ENCODE measurements at regions not wholly inside any gene's neighbourhood (a gene's known extent, or its start where the extent isn't known, plus 50 kb on each side); places are given as distances from the start of the nearest gene placed in this dataset.

- H3K4me2 ChIP-seq (replicated peaks; ENCODE audit: low read depth, low read length, poor library complexity, severe bottlenecking) = no peak overlapping the region
- no peak for TF ChIP-seq EZH2 (IDR thresholded peaks at IDR 0.05; ENCODE audit: borderline replicate concordance, insufficient read depth, low read depth, low read length, poor library complexity, severe bottlenecking)
- no peak for TF ChIP-seq CTCF (IDR thresholded peaks at IDR 0.05)
- H2AFZ ChIP-seq (ENCODE audit: insufficient read depth, low read depth, low read length, poor library complexity, severe bottlenecking) = no peak overlapping the region
- no peak overlapping the region for H3K4me3 ChIP-seq (ENCODE audit: control extremely low read depth in 1 of 5, extremely low read depth in 1 of 5, insufficient read depth in 1 of 5, low read depth in 2 of 5, low read length in 4 of 5)
- no peaks in the 10 kb centered on the region for H3K4me1 ChIP-seq (ENCODE audit: control insufficient read depth in 2 of 2, insufficient read depth in 2 of 2, low read length in 2 of 2)
- Mint-ChIP-seq H3K4me3 (no peak overlapping the region), H3K4me1 (no peaks in the 10 kb centered on the region), H3K27ac (no peak overlapping the region), H3K27me3 (no peaks in the 10 kb centered on the region), H3K9me3 (ENCODE audit: insufficient read depth) (no peaks in the 10 kb centered on the region)
- no peaks in the 10 kb centered on the region for H3K36me3 ChIP-seq (replicated peaks in 1 of 2; ENCODE audit: control extremely low read depth in 1 of 2, control insufficient read depth in 1 of 2, extremely low read depth in 1 of 2, insufficient read depth in 2 of 2, low read length in 1 of 2)
- ChIA-PET CTCF (no interaction called here), POLR2A (no interaction called here)
- H3K9ac ChIP-seq (ENCODE audit: low read length) = no peak overlapping the region
- H3K79me2 ChIP-seq (ENCODE audit: control insufficient read depth, insufficient read depth, low read length) = no peaks in the 10 kb centered on the region
- no peaks in the 10 kb centered on the region for H3K27me3 ChIP-seq (replicated peaks in 1 of 4; ENCODE audit: control extremely low read depth in 1 of 4, control insufficient read depth in 3 of 4, insufficient read depth in 4 of 4, low read length in 3 of 4)
- no peak for ATAC-seq (ENCODE audit: low read depth)
- no peaks in the 10 kb centered on the region for H4K20me1 ChIP-seq (ENCODE audit: control insufficient read depth, insufficient read depth, low read length, poor library complexity, severe bottlenecking)
- DNase-seq = no peak
- no peak overlapping the region for H3K27ac ChIP-seq (ENCODE audit: low read length in 2 of 2)
- peaks cover 0 to 3% (median 0%) of the 10 kb centered on the region in 3 donors for H3K9me3 ChIP-seq (ENCODE audit: control extremely low read depth in 1 of 3, control insufficient read depth in 2 of 3, insufficient read depth in 1 of 3, low read length in 2 of 3)
- intact Hi-C loops (cut with micrococcal nuclease) = no loop called here
These were observed 175.0 kb downstream of the NEDD1 start for GRCh38 chr12:97082029-97082428.

GRCh38 chr12:97093187-97093683, 186.2 kb downstream of the NEDD1 start:
- POLR2A ChIA-PET = no interaction called here
- Mint-ChIP-seq H3K4me1 (no peaks in the 10 kb centered on the region), H3K9me3 (ENCODE audit: insufficient read depth) (no peaks in the 10 kb centered on the region), H3K27ac (no peak overlapping the region), H3K4me3 (no peak overlapping the region), H3K27me3 (peaks cover 6% of the 10 kb centered on the region)
- Histone ChIP-seq H3K79me2 (ENCODE audit: control insufficient read depth, insufficient read depth, low read length) (no peaks in the 10 kb centered on the region), H3K4me1 (ENCODE audit: control insufficient read depth in 2 of 2, insufficient read depth in 2 of 2, low read length in 2 of 2) (no peaks in the 10 kb centered on the region), H3K9me3 (ENCODE audit: control extremely low read depth in 1 of 3, control insufficient read depth in 2 of 3, insufficient read depth in 1 of 3, low read length in 2 of 3) (no peaks in the 10 kb centered on the region), H3K9ac (ENCODE audit: low read length) (no peak overlapping the region), H3K4me3 (ENCODE audit: control extremely low read depth in 1 of 5, extremely low read depth in 1 of 5, insufficient read depth in 1 of 5, low read depth in 2 of 5, low read length in 4 of 5) (no peak overlapping the region), H4K20me1 (ENCODE audit: control insufficient read depth, insufficient read depth, low read length, poor library complexity, severe bottlenecking) (no peaks in the 10 kb centered on the region), H2AFZ (ENCODE audit: insufficient read depth, low read depth, low read length, poor library complexity, severe bottlenecking) (no peak overlapping the region), H3K27ac (ENCODE audit: low read length in 2 of 2) (no peak overlapping the region), H3K36me3 (replicated peaks in 1 of 2; ENCODE audit: control extremely low read depth in 1 of 2, control insufficient read depth in 1 of 2, extremely low read depth in 1 of 2, insufficient read depth in 2 of 2, low read length in 1 of 2) (no peaks in the 10 kb centered on the region), H3K27me3 (replicated peaks in 1 of 4; ENCODE audit: control extremely low read depth in 1 of 4, control insufficient read depth in 3 of 4, insufficient read depth in 4 of 4, low read length in 3 of 4) (no peaks in the 10 kb centered on the region), H3K4me2 (replicated peaks; ENCODE audit: low read depth, low read length, poor library complexity, severe bottlenecking) (no peak overlapping the region)
- no peak for DNase-seq
- intact Hi-C loops (cut with micrococcal nuclease) = no loop called here
- no CpG with 5 or more reads among the region's 6 CpGs for WGBS (ENCODE audit: insufficient coverage)
- CTCF ChIA-PET = no interaction called here
- TF ChIP-seq EZH2 (IDR thresholded peaks at IDR 0.05; ENCODE audit: borderline replicate concordance, insufficient read depth, low read depth, low read length, poor library complexity, severe bottlenecking) (no peak), CTCF (IDR thresholded peaks at IDR 0.05) (no peak)
- no peak for ATAC-seq (ENCODE audit: low read depth)

Measured in B cell (primary cell).